HAP-1 (cell line): ENCODE measurements at regions not wholly inside any gene's neighbourhood (a gene's known extent, or its start where the extent isn't known, plus 50 kb on each side); places are given as distances from the start of the nearest gene placed in this dataset.

Experiments
- DNase-seq, 2 experiments: peaks; one replicate each; pipeline ENCODE4 v3.0.0-alpha.2; 2016 to 2020; ENCODE audit warnings: low spot score in 2 of 2
- H3K27me3 ChIP-seq: fragments of 250-450 bp; sonication (Bioruptor Pico); 2 replicates; pipeline ENCODE4 v1.5.1; 2020; ENCODE audit warnings: low read depth, mild to moderate bottlenecking, moderate library complexity
- H3K36me3 ChIP-seq: fragments of 250-450 bp; sonication (Bioruptor Pico); replicated peaks from 2 replicates; pipeline ENCODE4 v1.5.1; 2020; ENCODE audit warnings: mild to moderate bottlenecking
- H3K4me1 ChIP-seq: fragments of 250-450 bp; sonication (Bioruptor Pico); 2 replicates; pipeline ENCODE4 v1.5.1; 2020; ENCODE audit warnings: mild to moderate bottlenecking
- H3K4me3 ChIP-seq: fragments of 250-450 bp; sonication (Bioruptor Pico); 2 replicates; pipeline ENCODE4 v1.5.1; 2020; ENCODE audit warnings: mild to moderate bottlenecking, moderate library complexity
- H3K9me3 ChIP-seq: fragments of 250-450 bp; sonication (Bioruptor Pico); 2 replicates; pipeline ENCODE4 v1.5.1; 2020; ENCODE audit warnings: mild to moderate bottlenecking, moderate library complexity
- in situ Hi-C: fragments of 300-500 bp; cut with MboI; formaldehyde crosslinking; loops from 3 replicates; pipeline ENCODE4 v1.14.3; 2020; ENCODE audit warnings: low sequenced_read_pairs, inconsistent platforms, mixed read lengths

DNA sequence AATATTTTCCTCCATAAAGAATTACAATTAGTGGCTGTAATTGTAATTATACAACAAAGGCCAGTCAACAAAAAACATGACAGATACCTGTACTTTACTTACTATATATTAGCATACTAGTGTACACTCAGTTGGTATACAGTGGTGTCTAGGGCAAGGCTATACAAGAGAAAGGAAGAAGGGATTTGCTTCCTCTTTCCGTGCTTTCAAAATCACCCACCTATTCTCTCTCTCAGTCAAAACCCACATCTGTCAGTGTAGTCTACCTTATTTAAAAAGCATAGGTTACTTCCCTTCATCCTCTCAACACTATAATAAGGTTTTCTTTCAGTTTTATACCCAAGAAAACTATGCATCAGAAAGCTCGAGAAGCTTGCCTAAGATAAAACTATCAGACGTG is 355.8 kb upstream of the NR5A2 start:
- Histone ChIP-seq H3K9me3 (no peaks in the 10 kb centered on the region), H3K27me3 (no peaks in the 10 kb centered on the region), H3K4me3 (no peak overlapping the region), H3K36me3 (no peaks in the 10 kb centered on the region), H3K4me1 (peaks cover 6% of the 10 kb centered on the region)
- in situ Hi-C loops, result no loop called here
- no peak for DNase-seq

GRCh38 chr1:199675937-199676336 is 351.6 kb upstream of the NR5A2 start:
- H3K27me3 ChIP-seq, result no peaks in the 10 kb centered on the region
- no peaks in the 10 kb centered on the region for H3K9me3 ChIP-seq
- no peak overlapping the region for H3K4me3 ChIP-seq
- no peak for DNase-seq
- H3K36me3 ChIP-seq, result no peaks in the 10 kb centered on the region
- H3K4me1 ChIP-seq, result peaks cover 19% of the 10 kb centered on the region
- in situ Hi-C loops, result loop anchor here (25.0 kb wide), 2 partner anchors 436 to 811 kb away; no protein-coding TSS in a partner anchor

- DNase-seq, result peak in 1 of 2 experiments; percentile 71
- Histone ChIP-seq H3K4me1 (peaks cover 19% of the 10 kb centered on the region), H3K36me3 (no peaks in the 10 kb centered on the region), H3K9me3 (no peaks in the 10 kb centered on the region), H3K27me3 (no peaks in the 10 kb centered on the region), H3K4me3 (no peak overlapping the region)
- in situ Hi-C loops, result loop anchor here (25.0 kb wide), 2 partner anchors 434 to 809 kb away; no protein-coding TSS in a partner anchor
Observed at GRCh38 chr1:199678771-199679170, 348.7 kb upstream of the NR5A2 start.

- H3K9me3 ChIP-seq, result no peaks in the 10 kb centered on the region
- in situ Hi-C loops, result loop anchor here (10.0 to 25.0 kb wide), 4 partner anchors 363 to 805 kb away; no protein-coding TSS in a partner anchor
- no peak for DNase-seq
- peaks cover 27% of the 10 kb centered on the region for H3K4me1 ChIP-seq
- no peaks in the 10 kb centered on the region for H3K36me3 ChIP-seq
- no peaks in the 10 kb centered on the region for H3K27me3 ChIP-seq
- no peak overlapping the region for H3K4me3 ChIP-seq
Observed at GRCh38 chr1:199682081-199682480, 345.4 kb upstream of the NR5A2 start.

- Histone ChIP-seq H3K9me3 (no peaks in the 10 kb centered on the region), H3K4me3 (no peak overlapping the region), H3K27me3 (no peaks in the 10 kb centered on the region), H3K36me3 (no peaks in the 10 kb centered on the region), H3K4me1 (peaks cover 32% of the 10 kb centered on the region)
- in situ Hi-C loops, result loop anchor here (10.0 to 25.0 kb wide), 4 partner anchors 360 to 803 kb away; no protein-coding TSS in a partner anchor
- peak; percentile 60 to 85 for DNase-seq
Observed at GRCh38 chr1:199684686-199685273, 342.7 kb upstream of the NR5A2 start.

GRCh38 chr1:199685369-199685768 is 342.1 kb upstream of the NR5A2 start:
- Histone ChIP-seq H3K27me3 (no peaks in the 10 kb centered on the region), H3K36me3 (no peaks in the 10 kb centered on the region), H3K4me1 (peaks cover 32% of the 10 kb centered on the region), H3K4me3 (no peak overlapping the region), H3K9me3 (no peaks in the 10 kb centered on the region)
- no peak for DNase-seq
- in situ Hi-C loops, result loop anchor here (10.0 to 25.0 kb wide), 4 partner anchors 359 to 802 kb away; no protein-coding TSS in a partner anchor

- no peaks in the 10 kb centered on the region for H3K27me3 ChIP-seq
- peak; percentile 18 to 29 for DNase-seq
- in situ Hi-C loops, result loop anchor here (10.0 to 25.0 kb wide), 4 partner anchors 357 to 800 kb away; no protein-coding TSS in a partner anchor
- peaks cover 38% of the 10 kb centered on the region for H3K4me1 ChIP-seq
- H3K9me3 ChIP-seq, result no peaks in the 10 kb centered on the region
- H3K36me3 ChIP-seq, result no peaks in the 10 kb centered on the region
- H3K4me3 ChIP-seq, result no peak overlapping the region
Observed at GRCh38 chr1:199687321-199687720, 340.2 kb upstream of the NR5A2 start.

DNA sequence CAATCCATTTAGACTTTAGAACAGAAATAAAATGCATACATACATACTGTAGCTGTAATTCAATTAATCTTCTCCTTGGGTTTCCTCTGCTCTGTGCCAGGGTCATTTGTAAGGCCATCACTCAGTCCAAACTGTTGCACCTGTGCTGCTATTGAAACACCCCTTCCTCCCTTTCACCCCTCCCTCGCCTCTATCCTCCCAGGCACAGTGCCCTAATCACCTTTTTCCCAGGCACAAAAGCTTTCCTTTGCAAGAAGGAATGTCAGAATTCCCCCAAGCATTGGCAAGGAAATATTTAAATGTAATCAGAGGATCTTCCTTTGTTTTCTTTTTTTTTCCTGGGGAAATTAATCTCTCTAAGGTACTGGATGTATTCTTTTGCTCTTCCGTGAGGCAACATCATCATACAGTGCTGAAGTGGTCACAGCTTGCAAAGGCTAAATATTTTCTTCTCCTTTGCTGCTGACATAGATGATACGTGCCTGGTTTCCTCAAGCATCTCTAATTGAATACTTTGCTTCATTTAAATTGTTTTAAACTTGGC is 339.3 kb upstream of the NR5A2 start:
- Histone ChIP-seq H3K4me1 (peaks cover 38% of the 10 kb centered on the region), H3K27me3 (no peaks in the 10 kb centered on the region), H3K9me3 (no peaks in the 10 kb centered on the region), H3K4me3 (no peak overlapping the region), H3K36me3 (no peaks in the 10 kb centered on the region)
- peak; percentile 17 to 34 for DNase-seq
- in situ Hi-C loops, result loop anchor here (10.0 to 25.0 kb wide), 4 partner anchors 357 to 799 kb away; no protein-coding TSS in a partner anchor

DNA sequence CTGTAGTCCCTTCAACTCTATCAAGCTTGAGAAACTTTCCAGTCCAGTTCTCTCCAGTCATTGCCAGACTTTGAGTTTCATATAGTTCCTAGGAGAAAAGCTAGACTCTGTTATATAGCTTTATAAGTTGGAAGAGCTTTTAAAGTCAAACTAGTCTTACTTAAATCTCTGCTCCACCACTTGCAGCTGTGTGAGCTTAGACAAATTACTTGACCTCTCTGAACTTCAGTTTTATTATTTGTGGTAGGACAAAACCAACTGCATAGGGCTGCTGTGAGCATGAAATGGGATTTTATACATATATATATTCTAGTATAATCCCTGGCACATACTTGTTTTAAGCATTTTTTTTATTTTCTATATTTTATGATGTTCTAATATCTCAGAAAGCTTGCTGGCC is 338.7 kb upstream of the NR5A2 start:
- Histone ChIP-seq H3K9me3 (no peaks in the 10 kb centered on the region), H3K4me3 (no peak overlapping the region), H3K36me3 (no peaks in the 10 kb centered on the region), H3K4me1 (peaks cover 38% of the 10 kb centered on the region), H3K27me3 (no peaks in the 10 kb centered on the region)
- in situ Hi-C loops, result loop anchor here (10.0 to 25.0 kb wide), 4 partner anchors 356 to 799 kb away; no protein-coding TSS in a partner anchor
- DNase-seq, result no peak

GRCh38 chr1:199690496-199690895 is 337.0 kb upstream of the NR5A2 start:
- no peaks in the 10 kb centered on the region for H3K27me3 ChIP-seq
- H3K4me3 ChIP-seq, result no peak overlapping the region
- H3K4me1 ChIP-seq, result peaks cover 31% of the 10 kb centered on the region
- in situ Hi-C loops, result loop anchor here (25.0 kb wide), 2 partner anchors 422 to 797 kb away; no protein-coding TSS in a partner anchor
- no peaks in the 10 kb centered on the region for H3K36me3 ChIP-seq
- no peak for DNase-seq
- H3K9me3 ChIP-seq, result no peaks in the 10 kb centered on the region

DNA sequence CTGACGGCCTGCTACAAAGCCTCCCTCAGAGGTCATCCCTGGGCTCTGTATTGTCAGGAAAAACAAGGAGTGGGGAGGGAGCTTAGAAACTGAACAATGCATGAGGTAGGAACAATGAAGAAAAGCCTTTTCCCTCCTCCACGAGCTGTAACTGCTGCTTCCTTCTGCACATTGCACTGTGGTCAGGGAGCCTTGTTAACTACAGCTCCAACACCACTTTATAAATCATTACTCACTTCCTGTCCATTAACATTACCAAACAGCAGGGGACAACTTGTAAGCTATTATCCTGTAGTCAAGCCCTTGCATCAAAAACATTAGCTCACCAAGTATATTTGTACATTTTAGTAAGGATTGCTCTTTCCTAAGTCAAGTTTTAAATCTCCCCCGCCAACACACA is 336.0 kb upstream of the NR5A2 start:
- Histone ChIP-seq H3K27me3 (no peaks in the 10 kb centered on the region), H3K9me3 (no peaks in the 10 kb centered on the region), H3K36me3 (no peaks in the 10 kb centered on the region), H3K4me3 (no peak overlapping the region), H3K4me1 (peaks cover 25% of the 10 kb centered on the region)
- in situ Hi-C loops, result loop anchor here (25.0 kb wide), 2 partner anchors 421 to 796 kb away; no protein-coding TSS in a partner anchor
- DNase-seq, result peak; percentile 56 to 66

DNA sequence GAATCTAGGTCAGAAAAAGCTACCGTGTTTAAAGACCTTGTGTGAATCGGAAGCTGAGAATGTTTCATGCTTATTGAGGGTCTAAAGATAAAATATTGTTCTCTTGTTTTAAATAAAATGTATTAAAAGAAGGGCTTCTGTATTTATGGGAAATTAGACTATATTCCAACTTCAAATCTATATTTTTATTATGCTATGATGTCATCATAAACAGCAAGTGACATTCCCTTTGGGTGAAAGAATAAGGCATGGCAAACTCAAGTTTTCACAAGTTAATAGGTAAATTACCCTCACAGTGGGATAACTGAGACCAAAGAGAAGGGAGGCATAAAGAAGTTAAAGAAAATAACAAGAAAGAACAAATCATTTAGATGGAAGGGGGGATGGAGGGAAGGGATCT is 333.8 kb upstream of the NR5A2 start:
- Histone ChIP-seq H3K4me1 (peaks cover 7% of the 10 kb centered on the region), H3K36me3 (no peaks in the 10 kb centered on the region), H3K27me3 (no peaks in the 10 kb centered on the region), H3K9me3 (no peaks in the 10 kb centered on the region), H3K4me3 (no peak overlapping the region)
- DNase-seq, result no peak
- in situ Hi-C loops, result loop anchor here (25.0 kb wide), 2 partner anchors 419 to 794 kb away; no protein-coding TSS in a partner anchor

- in situ Hi-C loops, result loop anchor here (25.0 kb wide), 2 partner anchors 416 to 791 kb away; no protein-coding TSS in a partner anchor
- no peaks in the 10 kb centered on the region for H3K27me3 ChIP-seq
- H3K4me1 ChIP-seq, result peaks cover 5% of the 10 kb centered on the region
- H3K4me3 ChIP-seq, result no peak overlapping the region
- no peaks in the 10 kb centered on the region for H3K36me3 ChIP-seq
- no peaks in the 10 kb centered on the region for H3K9me3 ChIP-seq
- DNase-seq, result no peak
Observed at GRCh38 chr1:199696225-199696624, 331.3 kb upstream of the NR5A2 start.

DNA sequence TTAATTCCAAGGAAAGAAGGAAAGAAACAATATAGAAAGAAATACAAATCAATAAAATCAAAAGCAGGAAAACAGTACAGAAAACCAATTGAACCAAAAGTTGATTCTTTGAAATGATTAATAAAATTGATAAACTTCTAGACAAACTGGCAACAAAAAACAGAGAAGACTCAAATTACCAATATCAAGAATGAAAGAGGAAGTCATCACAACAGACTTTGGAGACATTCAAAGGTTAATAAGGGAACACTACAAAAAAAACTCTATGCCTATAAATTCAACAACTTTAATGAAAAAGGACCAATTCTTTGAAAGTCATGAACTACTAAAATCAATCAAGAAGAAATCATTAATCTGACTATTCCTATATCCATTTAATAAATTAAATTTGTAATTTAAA is 329.3 kb upstream of the NR5A2 start:
- Histone ChIP-seq H3K27me3 (no peaks in the 10 kb centered on the region), H3K36me3 (no peaks in the 10 kb centered on the region), H3K9me3 (no peaks in the 10 kb centered on the region), H3K4me3 (no peak overlapping the region), H3K4me1 (no peaks in the 10 kb centered on the region)
- DNase-seq, result no peak
- in situ Hi-C loops, result loop anchor here (25.0 kb wide), 2 partner anchors 414 to 789 kb away; no protein-coding TSS in a partner anchor
